HG03139 (cell line): ENCODE measurements at regions not wholly inside any gene's neighbourhood (a gene's known extent, or its start where the extent isn't known, plus 50 kb on each side); places are given as distances from the start of the nearest gene placed in this dataset.
"Not testable (repeated sequence)": the region's sequence is repeated elsewhere in the genome, so short reads cannot be mapped to it uniquely, and the experiment has no call there.

Source experiments
- ATAC-seq: cut with Tn5 transposase; IDR thresholded peaks from one replicate; pipeline ENCODE4 v1.9.1; 2021; ENCODE audit not compliant: unreplicated experiment

- not testable (repeated sequence) for ATAC-seq
These were observed 53.1 kb downstream of the HSFY1 start for GRCh38 chrY:18599606-18600005.

DNA sequence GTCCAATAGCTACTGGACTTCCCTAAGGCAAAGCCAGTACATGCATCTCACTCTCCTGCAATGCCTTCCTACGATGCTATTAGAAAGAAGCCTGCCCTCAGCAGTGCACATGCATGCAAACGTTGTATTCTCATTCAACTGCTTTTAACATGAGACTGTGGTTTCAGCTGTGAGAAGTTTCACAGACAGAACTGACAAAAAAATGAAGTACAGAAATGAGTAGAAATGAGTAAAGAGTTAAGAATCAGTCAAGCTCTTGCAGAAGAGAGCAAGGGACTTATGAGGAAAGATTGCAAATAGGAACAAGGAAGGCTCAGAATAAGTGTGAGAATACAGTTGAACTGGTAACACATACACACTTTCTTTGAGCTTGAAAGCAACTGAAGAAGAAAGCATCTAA lies 54.8 kb downstream of the HSFY1 start:
- not testable (repeated sequence) for ATAC-seq

GRCh38 chrY:18606251-18606650 lies 59.7 kb downstream of the HSFY1 start:
- ATAC-seq = not testable (repeated sequence)

GRCh38 chrY:18608205-18608604 lies 61.7 kb downstream of the HSFY1 start:
- not testable (repeated sequence) for ATAC-seq

- not testable (repeated sequence) for ATAC-seq
These were observed 69.3 kb downstream of the HSFY1 start for GRCh38 chrY:18615809-18616208.

DNA sequence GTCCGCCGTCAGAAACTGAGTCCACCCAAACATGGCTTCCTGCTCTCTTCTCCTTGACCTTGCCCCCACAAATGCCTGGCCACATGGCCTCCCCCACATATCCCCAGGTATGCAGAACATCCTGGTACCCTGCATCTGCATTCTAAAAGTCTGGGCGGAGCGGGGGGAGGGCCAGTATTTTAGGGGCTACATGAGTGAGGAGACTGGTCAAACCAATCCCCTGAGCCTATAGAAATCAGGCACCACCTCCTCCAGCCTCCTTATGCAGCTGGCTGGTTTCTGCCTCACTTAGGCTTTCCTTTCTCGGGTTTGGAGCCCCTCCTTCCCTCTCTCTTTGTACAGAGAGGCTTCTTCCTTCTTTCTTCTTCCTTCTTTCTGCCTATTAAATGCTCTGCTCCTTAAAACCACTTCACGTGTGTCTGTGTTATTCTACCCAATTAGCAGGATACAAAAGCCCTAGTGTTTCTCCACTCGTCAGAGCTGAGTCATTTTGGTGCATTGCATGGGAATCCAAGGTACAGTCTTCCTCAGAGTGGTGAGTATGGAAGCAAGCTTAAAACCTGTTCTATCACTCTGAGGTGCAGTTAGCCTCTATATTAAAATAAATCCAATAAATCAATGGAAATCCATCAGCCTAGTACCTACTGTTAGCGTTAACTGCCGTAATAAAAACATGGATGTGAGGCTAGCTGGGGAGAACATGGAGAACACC lies 83.4 kb downstream of the HSFY1 start:
- not testable (repeated sequence) for ATAC-seq

DNA sequence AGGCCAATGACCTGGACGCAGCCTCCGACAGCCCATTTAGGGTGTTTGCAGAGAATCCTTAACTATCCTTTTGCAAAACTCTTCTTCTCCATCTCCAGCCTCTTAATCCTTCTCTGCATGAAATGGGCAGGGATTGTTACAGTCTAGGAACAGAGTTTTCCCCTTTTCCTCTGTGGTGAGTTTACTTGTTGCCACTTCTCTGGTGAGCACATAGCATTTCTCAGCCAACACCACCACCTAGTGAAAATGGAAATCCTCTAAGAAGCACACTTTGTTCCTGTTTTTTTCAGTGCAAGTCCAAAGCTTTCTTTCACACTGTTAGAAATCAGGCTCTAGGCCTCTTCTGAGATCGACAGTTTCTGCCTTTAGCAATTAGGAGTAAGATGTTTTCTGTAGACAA lies 84.1 kb downstream of the HSFY1 start:
- ATAC-seq = not testable (repeated sequence)

GRCh38 chrY:18631610-18632009 lies 85.1 kb downstream of the HSFY1 start:
- not testable (repeated sequence) for ATAC-seq

DNA sequence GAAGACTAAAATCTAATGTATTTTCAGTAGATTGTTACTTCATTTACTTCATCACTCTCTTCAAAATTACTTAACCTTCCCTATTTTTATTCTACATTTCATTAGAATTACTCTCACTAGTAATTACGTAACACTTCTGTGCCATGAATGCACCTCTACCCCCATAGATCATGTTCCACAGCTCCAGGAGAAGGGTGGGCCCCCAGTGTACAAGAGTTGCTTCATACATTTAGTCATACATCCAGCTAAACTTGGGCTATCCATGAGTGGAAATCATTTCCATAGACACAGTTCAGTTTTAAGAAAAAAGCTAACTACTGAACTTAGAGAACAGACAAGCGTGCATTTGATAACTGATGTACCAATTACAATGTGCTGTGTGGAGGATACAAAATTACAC lies 104.2 kb downstream of the HSFY1 start:
- no peak for ATAC-seq

GRCh38 chrY:18664559-18664958 lies 109.0 kb downstream of the HSFY2 start:
- ATAC-seq = no peak

DNA sequence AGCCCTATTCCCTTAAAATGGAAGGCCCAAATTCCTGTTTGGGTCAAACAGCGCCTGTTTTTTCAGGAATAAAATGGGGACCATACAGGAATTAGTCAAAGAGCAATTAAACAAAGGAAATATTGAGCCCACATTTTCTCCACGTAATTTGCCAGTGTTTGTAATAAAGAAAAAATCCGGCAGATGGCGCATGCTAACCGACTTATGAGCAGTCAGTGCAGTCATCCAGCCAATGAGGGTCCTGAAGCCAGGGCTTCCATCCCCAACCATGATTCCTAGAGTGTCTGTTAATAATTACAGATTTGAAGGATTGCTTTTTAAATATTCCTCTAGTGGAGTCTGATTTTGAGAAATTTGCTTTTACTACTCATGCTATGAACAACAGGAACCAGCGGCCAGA lies 103.7 kb downstream of the HSFY2 start:
- ATAC-seq = no peak

DNA sequence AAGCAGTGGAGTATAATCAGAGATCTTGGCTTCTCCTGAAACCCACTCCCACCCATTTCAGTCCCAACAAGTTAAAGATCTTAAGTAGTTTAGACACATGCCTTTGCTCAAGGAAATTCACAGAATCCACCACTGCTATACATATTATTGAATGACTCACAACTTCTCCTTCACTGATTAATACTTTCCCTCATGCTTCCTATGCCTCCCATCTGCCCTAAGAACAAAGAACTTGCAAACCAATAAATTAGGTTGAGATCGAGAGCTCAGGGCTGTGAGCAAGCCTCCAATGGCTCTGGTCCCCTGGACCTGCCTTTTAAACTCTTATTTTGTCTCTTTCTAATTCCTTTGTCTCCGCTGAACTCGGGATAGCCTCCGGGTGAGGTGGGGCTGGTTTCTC lies 101.6 kb downstream of the HSFY2 start:
- no peak for ATAC-seq

DNA sequence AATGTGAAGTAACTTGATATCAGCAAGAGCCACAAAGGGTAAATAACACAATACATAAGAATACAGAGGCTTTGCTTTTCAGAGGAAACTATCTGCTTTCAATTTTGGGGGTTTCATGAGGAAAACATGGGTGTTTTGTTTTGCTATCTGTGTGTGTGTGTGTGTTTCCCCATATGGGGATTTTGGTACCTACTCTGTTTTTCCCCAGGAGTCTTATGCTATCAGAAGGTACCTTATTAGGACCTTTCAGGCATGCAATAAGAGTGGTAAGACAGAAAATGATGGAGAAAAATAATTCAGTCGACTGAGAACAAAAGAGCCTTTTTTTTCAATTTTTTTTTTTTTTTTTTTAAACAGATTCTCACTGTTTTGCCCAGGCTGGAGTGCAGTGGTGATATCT lies 87.5 kb downstream of the HSFY2 start:
- ATAC-seq = not testable (repeated sequence)

DNA sequence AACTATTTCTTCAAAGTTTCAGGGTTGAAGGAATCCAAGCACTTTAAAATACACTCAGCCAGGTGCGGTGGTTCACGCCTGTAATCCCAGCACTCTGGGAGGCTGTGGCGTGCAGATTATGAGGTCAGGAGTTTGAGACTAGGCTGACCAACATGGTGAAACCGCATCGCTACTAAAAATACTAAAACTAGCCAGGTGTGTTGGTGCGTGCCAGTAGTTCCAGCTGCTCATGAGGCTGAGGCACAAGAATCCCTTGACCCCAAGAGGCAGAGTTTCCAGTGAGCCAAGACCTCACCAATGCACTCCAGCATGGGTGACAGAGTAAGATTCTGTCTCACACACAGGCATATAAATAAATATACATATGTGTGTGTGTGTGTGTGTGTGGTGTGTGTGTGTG lies 85.2 kb downstream of the HSFY2 start:
- ATAC-seq = not testable (repeated sequence)

- not testable (repeated sequence) for ATAC-seq
These were observed 84.1 kb downstream of the HSFY2 start for GRCh38 chrY:18689420-18689819.

GRCh38 chrY:18689890-18690593 lies 83.5 kb downstream of the HSFY2 start:
- not testable (repeated sequence) for ATAC-seq

DNA sequence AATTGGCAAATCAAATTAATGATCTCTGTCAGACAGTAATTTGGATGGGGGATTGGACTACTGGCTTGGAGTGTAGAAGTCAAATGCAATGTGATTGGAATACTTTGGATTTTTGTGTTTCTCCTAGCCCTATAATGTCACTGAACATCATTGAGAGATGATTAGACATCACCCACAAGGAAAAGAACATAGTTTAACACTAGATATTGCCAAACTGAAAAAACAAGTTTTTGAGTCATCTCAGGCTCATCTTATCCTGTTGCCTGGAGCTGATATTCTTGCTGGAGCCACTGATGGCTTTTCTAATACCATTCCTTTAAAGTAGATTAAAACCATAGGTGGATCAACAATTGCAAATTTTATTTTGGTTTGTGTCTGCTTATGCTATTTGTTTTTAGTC lies 76.7 kb downstream of the HSFY2 start:
- not testable (repeated sequence) for ATAC-seq

DNA sequence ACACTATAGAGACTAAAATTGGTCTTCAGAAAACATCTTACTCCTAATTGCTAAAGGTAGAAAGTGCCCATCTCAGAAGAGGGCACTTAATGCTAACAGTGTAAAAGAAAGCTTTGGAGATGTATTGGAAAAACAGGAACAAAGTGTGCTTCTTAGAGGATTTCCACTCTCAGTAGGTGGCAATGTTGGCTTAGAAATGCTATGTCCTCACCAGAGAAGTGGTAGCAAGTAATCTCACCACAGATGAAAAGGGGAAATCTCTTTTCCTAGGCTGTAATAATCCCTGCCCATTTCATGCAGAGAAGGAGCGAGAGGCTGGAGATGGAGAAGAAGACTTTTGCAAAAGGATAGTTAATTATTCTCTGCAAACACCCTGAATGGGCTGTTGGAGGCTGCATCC lies 69.3 kb downstream of the HSFY2 start:
- ATAC-seq = not testable (repeated sequence)

GRCh38 chrY:18711785-18712184 lies 61.8 kb downstream of the HSFY2 start:
- ATAC-seq = not testable (repeated sequence)

GRCh38 chrY:18713760-18714159 lies 59.8 kb downstream of the HSFY2 start:
- not testable (repeated sequence) for ATAC-seq

DNA sequence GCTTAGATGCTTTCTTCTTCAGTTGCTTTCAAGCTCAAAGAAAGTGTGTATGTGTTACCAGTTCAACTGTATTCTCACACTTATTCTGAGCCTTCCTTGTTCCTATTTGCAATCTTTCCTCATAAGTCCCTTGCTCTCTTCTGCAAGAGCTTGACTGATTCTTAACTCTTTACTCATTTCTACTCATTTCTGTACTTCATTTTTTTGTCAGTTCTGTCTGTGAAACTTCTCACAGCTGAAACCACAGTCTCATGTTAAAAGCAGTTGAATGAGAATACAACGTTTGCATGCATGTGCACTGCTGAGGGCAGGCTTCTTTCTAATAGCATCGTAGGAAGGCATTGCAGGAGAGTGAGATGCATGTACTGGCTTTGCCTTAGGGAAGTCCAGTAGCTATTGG lies 54.8 kb downstream of the HSFY2 start:
- ATAC-seq = peak; percentile 52

- not testable (repeated sequence) for ATAC-seq
These were observed 53.1 kb downstream of the HSFY2 start for GRCh38 chrY:18720395-18720794.
